ENCODE measurements at regions not wholly inside any gene's neighbourhood (a gene's known extent, or its start where the extent isn't known, plus 50 kb on each side); places are given as distances from the start of the nearest gene placed in this dataset.

DNA sequence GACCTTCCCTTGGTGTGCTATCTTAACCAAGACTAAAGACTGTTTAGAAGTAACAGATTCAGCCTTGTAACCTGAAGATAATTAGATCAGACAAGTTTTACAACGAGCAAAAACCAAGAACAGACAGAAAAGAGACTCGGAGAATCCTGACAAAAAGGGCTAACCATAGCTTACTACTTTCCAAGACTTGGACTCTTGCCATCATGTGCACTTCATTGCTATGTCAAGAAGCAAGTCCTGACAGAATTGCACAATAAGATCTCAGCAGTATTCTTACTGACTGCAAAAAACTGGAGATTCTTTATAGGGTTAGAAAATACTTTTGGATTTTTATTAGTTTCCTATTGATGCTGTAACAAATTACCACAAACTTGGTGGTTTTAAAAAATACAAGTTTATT, 1539.0 kb upstream of the NUDT12 start:
- DNase-seq = no peak
- POLR2A ChIA-PET (ENCODE audit: unreplicated experiment) = no interaction called here
- WGBS, 2 experiments (ENCODE audit: extremely low coverage in 2 of 2, insufficient read length in 1 of 2) = no CpG with 5 or more reads among the region's 2 CpGs

More for the DNA sequence above, 1539.0 kb upstream of the NUDT12 start:
- CTCF ChIA-PET = no interaction called here
- H3K4me3 ChIP-seq (ENCODE audit: insufficient read depth, low read depth, low read length) = no peak overlapping the region
- no peaks in the 10 kb centered on the region for H3K9me1 ChIP-seq (ENCODE audit: insufficient read depth, low read length)
- in situ Hi-C loops (cut with MboI; ENCODE audit: low sequenced_read_pairs) = no loop called here
- no peak overlapping the region for H2AK9ac ChIP-seq (replicated peaks; ENCODE audit: low read depth, low read length, poor library complexity)
- H3K14ac ChIP-seq (replicated peaks; ENCODE audit: low read depth, low read length) = no peak overlapping the region
- no peak overlapping the region for H2BK120ac ChIP-seq (ENCODE audit: low read depth, low read length)
- H3K18ac ChIP-seq (ENCODE audit: low read depth, low read length) = no peak overlapping the region
- H3K56ac ChIP-seq (ENCODE audit: extremely low read depth, insufficient read depth, low read length) = no peak overlapping the region
- H4K20me1 ChIP-seq (ENCODE audit: insufficient read depth, low read length) = no peaks in the 10 kb centered on the region
- H4K5ac ChIP-seq (ENCODE audit: low read depth, low read length) = no peak overlapping the region
- H2BK5ac ChIP-seq (ENCODE audit: low read depth, low read length, poor library complexity, severe bottlenecking) = no peak overlapping the region
- no peaks in the 10 kb centered on the region for H3K27me3 ChIP-seq (ENCODE audit: control insufficient read depth, insufficient read depth, low read length)
- H3K4me2 ChIP-seq (ENCODE audit: low read depth, low read length) = no peak overlapping the region
- no peak overlapping the region for H2AK5ac ChIP-seq (ENCODE audit: low read depth, low read length)
- H3K4me1 ChIP-seq (ENCODE audit: control insufficient read depth, insufficient read depth, low read length) = no peaks in the 10 kb centered on the region
- no peak overlapping the region for H2AFZ ChIP-seq (replicated peaks; ENCODE audit: low read length, poor library complexity)
- no peak overlapping the region for H4K8ac ChIP-seq (ENCODE audit: low read depth in 2 of 2, low read length in 2 of 2)
- H3K23ac ChIP-seq (ENCODE audit: low read depth, low read length) = no peak overlapping the region
- TF ChIP-seq MAFK (IDR thresholded peaks at IDR 0.05; ENCODE audit: low read depth, low read length) (no peak), CEBPB (IDR thresholded peaks at IDR 0.05; ENCODE audit: low read depth, low read length) (no peak), MAZ (IDR thresholded peaks at IDR 0.05; ENCODE audit: borderline replicate concordance, low read depth, low read length) (no peak), RAD21 (IDR thresholded peaks at IDR 0.05; ENCODE audit: low read length) (no peak), CHD1 (IDR thresholded peaks at IDR 0.05; ENCODE audit: low read depth, low read length) (no peak), RCOR1 (IDR thresholded peaks at IDR 0.05; ENCODE audit: insufficient replicate concordance, low read length) (no peak), NFE2L2 (IDR thresholded peaks at IDR 0.05; ENCODE audit: low read depth, low read length) (no peak), BHLHE40 (IDR thresholded peaks at IDR 0.05; ENCODE audit: low read depth, low read length) (no peak), SMC3 (IDR thresholded peaks at IDR 0.05; ENCODE audit: low read depth, low read length) (no peak), POLR2A (IDR thresholded peaks at IDR 0.05; ENCODE audit: low read depth, low read length) (no peak), MXI1 (IDR thresholded peaks at IDR 0.05; ENCODE audit: borderline replicate concordance, low read depth, low read length) (no peak), RFX5 (IDR thresholded peaks at IDR 0.05; ENCODE audit: low read depth, low read length) (no peak), FOS (IDR thresholded peaks at IDR 0.05; ENCODE audit: low read depth, low read length) (no peak)
- TF ChIP-seq, protein P1, sequence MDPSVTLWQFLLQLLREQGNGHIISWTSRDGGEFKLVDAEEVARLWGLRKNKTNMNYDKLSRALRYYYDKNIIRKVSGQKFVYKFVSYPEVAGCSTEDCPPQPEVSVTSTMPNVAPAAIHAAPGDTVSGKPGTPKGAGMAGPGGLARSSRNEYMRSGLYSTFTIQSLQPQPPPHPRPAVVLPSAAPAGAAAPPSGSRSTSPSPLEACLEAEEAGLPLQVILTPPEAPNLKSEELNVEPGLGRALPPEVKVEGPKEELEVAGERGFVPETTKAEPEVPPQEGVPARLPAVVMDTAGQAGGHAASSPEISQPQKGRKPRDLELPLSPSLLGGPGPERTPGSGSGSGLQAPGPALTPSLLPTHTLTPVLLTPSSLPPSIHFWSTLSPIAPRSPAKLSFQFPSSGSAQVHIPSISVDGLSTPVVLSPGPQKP (IDR thresholded peaks at IDR 0.05; ENCODE audit: borderline replicate concordance, low read depth, low read length) = no peak
- TF ChIP-seq, protein P2, sequence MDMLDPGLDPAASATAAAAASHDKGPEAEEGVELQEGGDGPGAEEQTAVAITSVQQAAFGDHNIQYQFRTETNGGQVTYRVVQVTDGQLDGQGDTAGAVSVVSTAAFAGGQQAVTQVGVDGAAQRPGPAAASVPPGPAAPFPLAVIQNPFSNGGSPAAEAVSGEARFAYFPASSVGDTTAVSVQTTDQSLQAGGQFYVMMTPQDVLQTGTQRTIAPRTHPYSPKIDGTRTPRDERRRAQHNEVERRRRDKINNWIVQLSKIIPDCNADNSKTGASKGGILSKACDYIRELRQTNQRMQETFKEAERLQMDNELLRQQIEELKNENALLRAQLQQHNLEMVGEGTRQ (IDR thresholded peaks at IDR 0.05; ENCODE audit: low read depth, low read length) = no peak
- TF ChIP-seq, protein P3, sequence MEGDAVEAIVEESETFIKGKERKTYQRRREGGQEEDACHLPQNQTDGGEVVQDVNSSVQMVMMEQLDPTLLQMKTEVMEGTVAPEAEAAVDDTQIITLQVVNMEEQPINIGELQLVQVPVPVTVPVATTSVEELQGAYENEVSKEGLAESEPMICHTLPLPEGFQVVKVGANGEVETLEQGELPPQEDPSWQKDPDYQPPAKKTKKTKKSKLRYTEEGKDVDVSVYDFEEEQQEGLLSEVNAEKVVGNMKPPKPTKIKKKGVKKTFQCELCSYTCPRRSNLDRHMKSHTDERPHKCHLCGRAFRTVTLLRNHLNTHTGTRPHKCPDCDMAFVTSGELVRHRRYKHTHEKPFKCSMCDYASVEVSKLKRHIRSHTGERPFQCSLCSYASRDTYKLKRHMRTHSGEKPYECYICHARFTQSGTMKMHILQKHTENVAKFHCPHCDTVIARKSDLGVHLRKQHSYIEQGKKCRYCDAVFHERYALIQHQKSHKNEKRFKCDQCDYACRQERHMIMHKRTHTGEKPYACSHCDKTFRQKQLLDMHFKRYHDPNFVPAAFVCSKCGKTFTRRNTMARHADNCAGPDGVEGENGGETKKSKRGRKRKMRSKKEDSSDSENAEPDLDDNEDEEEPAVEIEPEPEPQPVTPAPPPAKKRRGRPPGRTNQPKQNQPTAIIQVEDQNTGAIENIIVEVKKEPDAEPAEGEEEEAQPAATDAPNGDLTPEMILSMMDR (conservative IDR thresholded peaks at IDR 0.05; ENCODE audit: low read depth, low read length) = no peak
- H2BK20ac ChIP-seq (ENCODE audit: low read depth, low read length) = no peak overlapping the region
- peaks cover 3% of the 10 kb centered on the region; the same call in 1 of the 2 replicates for H3K9me3 ChIP-seq (ENCODE audit: control insufficient read depth, insufficient read depth, low read length)
- H3K4ac ChIP-seq (ENCODE audit: low read depth, low read length) = no peak overlapping the region
- ATAC-seq (ENCODE audit: low read depth) = no peak
- no peak overlapping the region for H3K27ac ChIP-seq (ENCODE audit: insufficient read depth, low read length)
- H3K36me3 ChIP-seq (ENCODE audit: control insufficient read depth, insufficient read depth, low read length) = no peaks in the 10 kb centered on the region
- intact Hi-C loops (cut with micrococcal nuclease) = no loop called here
- dilution Hi-C loops (cut with HindIII; ENCODE audit: low sequenced_read_pairs, unreplicated experiment) = no loop called here
- H3K79me1 ChIP-seq (ENCODE audit: low read depth in 1 of 2, low read length in 2 of 2) = no peaks in the 10 kb centered on the region
- no peak overlapping the region for H3K9ac ChIP-seq (ENCODE audit: low read depth, low read length)
- BruUV-seq (replicated peaks) = no TSS peak
- H2BK15ac ChIP-seq (ENCODE audit: low read depth, low read length) = no peak overlapping the region
- no peak overlapping the region for H4K91ac ChIP-seq (ENCODE audit: insufficient read depth, low read depth, low read length)

All from IMR-90 (cell line).